ENCODE measurements at regions not wholly inside any gene's neighbourhood (a gene's known extent, or its start where the extent isn't known, plus 50 kb on each side); places are given as distances from the start of the nearest gene placed in this dataset.

- Histone ChIP-seq H4K91ac (ENCODE audit: insufficient read length, low read depth, low read length) (no peak overlapping the region), H3K4me1 (ENCODE audit: insufficient read depth, low read length) (no peaks in the 10 kb centered on the region), H4K5ac (ENCODE audit: insufficient read length, low read depth, low read length) (no peak overlapping the region), H3K14ac (ENCODE audit: insufficient read depth, low read length) (no peak overlapping the region), H3T11ph (ENCODE audit: low read length) (no peak overlapping the region), H2BK15ac (ENCODE audit: low read depth, low read length) (no peak overlapping the region), H2BK120ac (ENCODE audit: low read depth, low read length, poor library complexity, severe bottlenecking) (no peak overlapping the region), H3K4me2 (ENCODE audit: insufficient read depth, insufficient read length, low read length) (no peak overlapping the region), H2BK5ac (ENCODE audit: insufficient read length, low read length) (no peak overlapping the region), H3K27ac (ENCODE audit: insufficient read length, low read depth, low read length) (no peak overlapping the region), H4K20me1 (ENCODE audit: control insufficient read depth, insufficient read depth, insufficient read length) (no peaks in the 10 kb centered on the region), H2AFZ (ENCODE audit: low read length) (no peak overlapping the region), H2BK12ac (ENCODE audit: insufficient read length, low read depth, low read length) (no peak overlapping the region), H3K23ac (ENCODE audit: insufficient read length, low read depth, low read length) (no peak overlapping the region), H3K79me1 (ENCODE audit: insufficient read depth, low read depth, low read length, poor library complexity, severe bottlenecking) (no peaks in the 10 kb centered on the region), H3K18ac (ENCODE audit: insufficient read length, low read depth, low read length) (no peak overlapping the region), H3K79me2 (ENCODE audit: insufficient read depth, low read length) (no peaks in the 10 kb centered on the region), H3K23me2 (ENCODE audit: insufficient read length, low read depth, low read length, poor library complexity, severe bottlenecking) (no peaks in the 10 kb centered on the region), H4K8ac (replicated peaks; ENCODE audit: insufficient read length, low read depth, low read length) (no peak overlapping the region), H3K56ac (ENCODE audit: insufficient read length, low read depth, low read length) (no peak overlapping the region), H3K9ac (ENCODE audit: extremely low read depth, insufficient read length, low read length) (no peak overlapping the region), H3K27me3 (ENCODE audit: insufficient read depth, low read length) (no peaks in the 10 kb centered on the region), H2BK20ac (ENCODE audit: low read depth, low read length, poor library complexity, severe bottlenecking) (no peak overlapping the region), H2AK5ac (ENCODE audit: insufficient read length, low read length) (no peak overlapping the region), H3K9me3 (ENCODE audit: control insufficient read depth, low read depth, low read length) (no peaks in the 10 kb centered on the region), H3K4ac (ENCODE audit: low read depth, low read length) (no peak overlapping the region)
- TF ChIP-seq, protein P1, sequence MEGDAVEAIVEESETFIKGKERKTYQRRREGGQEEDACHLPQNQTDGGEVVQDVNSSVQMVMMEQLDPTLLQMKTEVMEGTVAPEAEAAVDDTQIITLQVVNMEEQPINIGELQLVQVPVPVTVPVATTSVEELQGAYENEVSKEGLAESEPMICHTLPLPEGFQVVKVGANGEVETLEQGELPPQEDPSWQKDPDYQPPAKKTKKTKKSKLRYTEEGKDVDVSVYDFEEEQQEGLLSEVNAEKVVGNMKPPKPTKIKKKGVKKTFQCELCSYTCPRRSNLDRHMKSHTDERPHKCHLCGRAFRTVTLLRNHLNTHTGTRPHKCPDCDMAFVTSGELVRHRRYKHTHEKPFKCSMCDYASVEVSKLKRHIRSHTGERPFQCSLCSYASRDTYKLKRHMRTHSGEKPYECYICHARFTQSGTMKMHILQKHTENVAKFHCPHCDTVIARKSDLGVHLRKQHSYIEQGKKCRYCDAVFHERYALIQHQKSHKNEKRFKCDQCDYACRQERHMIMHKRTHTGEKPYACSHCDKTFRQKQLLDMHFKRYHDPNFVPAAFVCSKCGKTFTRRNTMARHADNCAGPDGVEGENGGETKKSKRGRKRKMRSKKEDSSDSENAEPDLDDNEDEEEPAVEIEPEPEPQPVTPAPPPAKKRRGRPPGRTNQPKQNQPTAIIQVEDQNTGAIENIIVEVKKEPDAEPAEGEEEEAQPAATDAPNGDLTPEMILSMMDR (conservative IDR thresholded peaks at IDR 0.05), result no peak
- no peak for DNase-seq
- no peak overlapping the region for H3K27ac Mint-ChIP-seq
- no peak overlapping the region for H3K4me3 Mint-ChIP-seq
- H3K9me3 Mint-ChIP-seq, result peaks cover 14 to 20% of the 10 kb centered on the region in 2 experiments
- no CpG with 5 or more reads among the region's 1 CpG for WGBS (ENCODE audit: extremely low coverage, insufficient read length, low lambda C conversion rate)
- H3K36me3 Mint-ChIP-seq (ENCODE audit: insufficient read depth in 1 of 3, low read depth in 3 of 3), result peaks cover 2 to 30% (median 2%) of the 10 kb centered on the region in 3 experiments
- H3K27me3 Mint-ChIP-seq (ENCODE audit: low read depth), result no peaks in the 10 kb centered on the region; the same call in 1 of the 2 replicates
- H3K4me1 Mint-ChIP-seq, result no peaks in the 10 kb centered on the region
These were observed 62.2 kb upstream of the ALCAM start for GRCh38 chr3:105304487-105304886.
